ENCODE measurements at regions not wholly inside any gene's neighbourhood (a gene's known extent, or its start where the extent isn't known, plus 50 kb on each side); places are given as distances from the start of the nearest gene placed in this dataset.

GRCh38 chr7:49228426-49229098, 304.2 kb downstream of the CDC14C start:
- TF ChIP-seq POLR2A (IDR thresholded peaks at IDR 0.05; ENCODE audit: extremely low read depth, insufficient read length) (no peak), CTCF (IDR thresholded peaks at IDR 0.05; ENCODE audit: low read depth, low read length) (no peak), MAX (IDR thresholded peaks at IDR 0.05; ENCODE audit: low read depth, low read length) (no peak)
